ENCODE measurements at regions not wholly inside any gene's neighbourhood (a gene's known extent, or its start where the extent isn't known, plus 50 kb on each side); places are given as distances from the start of the nearest gene placed in this dataset.

- TF ChIP-seq POLR2AphosphoS5 (IDR thresholded peaks at IDR 0.05; ENCODE audit: low read depth, low read length): no peak
- no peak for TF ChIP-seq TAF1 (IDR thresholded peaks at IDR 0.05; ENCODE audit: borderline replicate concordance, low read depth, low read length)
These were observed 145.2 kb upstream of the ANKRD28 start for GRCh38 chr3:15942936-15943335.
